HG02884 (cell line): ENCODE measurements at regions not wholly inside any gene's neighbourhood (a gene's known extent, or its start where the extent isn't known, plus 50 kb on each side); places are given as distances from the start of the nearest gene placed in this dataset.

Source experiments
- ATAC-seq: cut with Tn5 transposase; IDR thresholded peaks from one replicate; pipeline ENCODE4 v1.9.1; 2021; ENCODE audit warnings: mild to moderate bottlenecking, moderate library complexity; ENCODE audit not compliant: unreplicated experiment

DNA sequence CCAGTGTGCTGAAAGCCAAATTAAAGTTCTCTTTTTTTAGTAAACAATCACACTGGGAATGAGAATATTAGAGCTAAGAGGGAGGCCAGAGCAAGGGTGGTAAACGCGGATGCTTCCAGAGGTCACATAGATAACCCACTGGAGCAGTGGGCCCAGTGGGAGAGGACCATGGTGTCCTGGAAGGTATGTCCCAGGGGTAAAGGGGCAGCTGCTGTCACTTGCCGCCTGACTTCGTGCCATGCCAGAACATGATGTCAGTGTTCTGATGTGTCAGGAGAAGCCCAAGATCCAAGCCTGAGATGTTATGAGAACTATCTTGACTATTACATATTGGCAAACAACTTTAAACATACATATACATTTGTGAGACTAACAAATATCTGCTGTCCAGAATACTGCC, 211.9 kb upstream of the IL12A start:
- ATAC-seq = no peak

- ATAC-seq = no peak
These were observed 208.8 kb upstream of the IL12A start for GRCh38 chr3:159779883-159780282.

- ATAC-seq = no peak
These were observed 206.8 kb upstream of the IL12A start for GRCh38 chr3:159781867-159782266.

GRCh38 chr3:159782724-159783421, 205.8 kb upstream of the IL12A start:
- no peak for ATAC-seq

- no peak for ATAC-seq
These were observed 204.6 kb upstream of the IL12A start for GRCh38 chr3:159783780-159784742.

- ATAC-seq = no peak
These were observed 203.3 kb upstream of the IL12A start for GRCh38 chr3:159785273-159785708.

- ATAC-seq = no peak
These were observed 202.0 kb upstream of the IL12A start for GRCh38 chr3:159786489-159787177.

- no peak for ATAC-seq
These were observed 201.5 kb upstream of the IL12A start for GRCh38 chr3:159787178-159787574.

- no peak for ATAC-seq
These were observed 200.8 kb upstream of the IL12A start for GRCh38 chr3:159787794-159788205.

- ATAC-seq = no peak
These were observed 200.3 kb upstream of the IL12A start for GRCh38 chr3:159788291-159788690.

DNA sequence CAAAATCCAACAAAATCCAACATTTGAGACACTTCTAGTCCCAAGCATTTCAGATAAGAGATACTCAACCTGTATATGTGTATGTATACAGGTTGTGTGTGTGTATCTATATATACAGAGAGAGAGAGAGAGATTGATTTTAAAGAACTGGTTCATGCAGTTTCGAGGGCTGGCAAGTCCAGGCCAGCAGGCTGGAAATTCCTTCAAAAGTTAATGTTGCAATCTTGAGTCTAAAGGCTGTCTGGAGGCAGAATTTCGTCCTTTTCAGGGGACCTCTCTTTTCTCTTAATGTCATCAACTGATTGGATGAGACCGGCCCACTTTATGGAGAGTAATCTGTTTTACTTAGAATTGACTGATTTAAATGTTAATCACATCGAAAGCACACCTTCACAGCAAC, 199.6 kb upstream of the IL12A start:
- ATAC-seq = no peak

- no peak for ATAC-seq
These were observed 198.6 kb upstream of the IL12A start for GRCh38 chr3:159789742-159790635.

GRCh38 chr3:159791336-159791735, 197.3 kb upstream of the IL12A start:
- ATAC-seq = no peak

- no peak for ATAC-seq
These were observed 196.6 kb upstream of the IL12A start for GRCh38 chr3:159792070-159792469.

DNA sequence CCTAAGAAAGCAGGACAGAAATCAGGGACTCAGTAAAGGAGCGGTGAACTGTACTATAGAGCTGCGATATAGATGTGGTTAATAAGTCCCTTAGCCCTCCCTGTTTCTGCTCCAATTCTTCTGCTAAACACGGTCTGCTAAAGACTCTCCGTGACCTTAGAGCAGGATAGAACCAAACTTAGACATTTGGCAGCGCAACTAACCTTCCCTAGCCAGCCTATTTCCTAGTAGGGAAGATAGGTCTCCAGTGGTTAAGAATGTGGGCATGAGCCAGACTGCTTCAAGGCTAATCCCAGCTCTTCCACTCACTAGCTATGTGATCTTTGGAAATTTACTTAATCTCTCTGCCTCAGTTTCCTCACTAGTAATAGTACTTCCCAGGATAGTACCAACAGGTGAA, 193.6 kb upstream of the IL12A start:
- no peak for ATAC-seq

GRCh38 chr3:159795681-159796175, 192.9 kb upstream of the IL12A start:
- no peak for ATAC-seq

DNA sequence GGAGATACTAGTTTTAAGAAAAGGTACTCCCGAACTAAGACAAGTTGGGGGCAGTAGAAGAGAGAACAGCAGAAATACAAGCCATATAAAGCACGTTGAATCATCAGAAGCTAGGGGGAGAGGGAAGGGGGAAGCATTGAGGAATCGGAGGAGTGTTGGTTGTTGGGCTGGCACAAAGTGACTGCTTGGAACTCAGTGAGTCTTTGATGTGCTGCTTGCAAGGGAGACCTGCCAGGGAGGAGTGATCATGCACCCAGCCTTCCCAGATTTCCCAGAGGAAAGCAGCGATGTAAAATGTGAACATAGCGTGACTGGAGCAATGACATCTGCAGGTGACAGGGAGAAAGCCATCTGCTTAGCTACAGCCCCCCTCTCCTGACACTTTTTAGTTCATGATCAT, 192.4 kb upstream of the IL12A start:
- ATAC-seq = no peak

DNA sequence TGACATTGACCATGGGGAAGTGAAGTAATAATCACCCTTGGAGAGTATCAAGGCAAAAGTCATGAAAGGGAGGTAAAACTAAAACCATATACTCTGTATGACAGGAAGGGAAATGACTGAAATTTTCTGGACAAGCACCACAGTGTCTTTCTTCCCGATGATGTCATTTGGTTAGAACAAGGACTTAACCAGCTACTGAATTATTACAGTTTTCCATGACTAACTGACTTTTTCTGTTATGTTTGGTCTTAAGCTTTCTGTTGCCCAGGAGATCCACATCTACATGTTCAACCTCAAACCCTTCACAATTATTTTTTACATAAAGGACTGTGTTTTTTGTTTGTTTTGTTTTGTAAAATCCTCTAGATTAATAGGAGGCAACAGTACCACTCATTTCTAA, 191.9 kb upstream of the IL12A start:
- ATAC-seq = no peak

GRCh38 chr3:159797771-159798170, 190.9 kb upstream of the IL12A start:
- no peak for ATAC-seq

DNA sequence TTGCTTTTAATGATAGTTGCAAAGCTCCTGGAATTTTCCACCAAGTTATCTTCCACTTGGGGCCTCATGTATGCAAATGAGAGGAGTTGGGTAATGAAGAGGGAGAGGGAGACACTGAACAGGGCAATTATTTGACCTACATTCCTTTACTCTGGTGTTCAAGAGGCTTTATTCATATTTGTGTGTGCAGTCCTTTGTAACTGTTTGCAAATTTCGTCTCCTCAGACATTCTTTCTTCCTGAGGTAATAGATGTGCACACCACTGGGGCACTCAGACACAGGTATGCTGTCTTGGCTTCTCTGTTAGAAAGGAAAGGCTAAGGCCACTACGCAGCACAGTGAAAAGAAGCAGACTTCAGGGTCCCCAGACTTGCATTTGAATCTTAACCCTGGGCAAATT, 189.7 kb upstream of the IL12A start:
- no peak for ATAC-seq
